ENCODE measurements at regions not wholly inside any gene's neighbourhood (a gene's known extent, or its start where the extent isn't known, plus 50 kb on each side); places are given as distances from the start of the nearest gene placed in this dataset.
"Not testable (repeated sequence)": the region's sequence is repeated elsewhere in the genome, so short reads cannot be mapped to it uniquely, and the experiment has no call there.

DNA sequence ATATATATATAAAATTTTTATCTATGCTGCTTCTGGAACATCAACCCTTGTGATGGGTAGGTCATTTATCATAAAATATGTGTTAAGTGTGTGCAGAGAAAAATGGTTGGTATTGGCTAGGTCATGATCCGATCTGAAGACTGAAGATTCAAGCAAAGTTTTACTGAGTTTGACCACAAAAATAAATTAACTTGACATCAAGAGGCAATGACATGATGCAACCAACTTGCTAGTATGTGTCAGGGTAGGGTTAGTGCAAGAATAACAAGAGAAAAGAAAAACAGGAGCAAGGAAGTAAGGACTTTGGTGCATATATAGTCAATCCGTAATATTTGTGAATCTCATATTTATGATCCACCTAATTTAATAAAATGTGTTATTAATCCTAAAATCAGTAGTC is 1202.0 kb upstream of the ADGRB3 start:
- TF ChIP-seq, protein P1, sequence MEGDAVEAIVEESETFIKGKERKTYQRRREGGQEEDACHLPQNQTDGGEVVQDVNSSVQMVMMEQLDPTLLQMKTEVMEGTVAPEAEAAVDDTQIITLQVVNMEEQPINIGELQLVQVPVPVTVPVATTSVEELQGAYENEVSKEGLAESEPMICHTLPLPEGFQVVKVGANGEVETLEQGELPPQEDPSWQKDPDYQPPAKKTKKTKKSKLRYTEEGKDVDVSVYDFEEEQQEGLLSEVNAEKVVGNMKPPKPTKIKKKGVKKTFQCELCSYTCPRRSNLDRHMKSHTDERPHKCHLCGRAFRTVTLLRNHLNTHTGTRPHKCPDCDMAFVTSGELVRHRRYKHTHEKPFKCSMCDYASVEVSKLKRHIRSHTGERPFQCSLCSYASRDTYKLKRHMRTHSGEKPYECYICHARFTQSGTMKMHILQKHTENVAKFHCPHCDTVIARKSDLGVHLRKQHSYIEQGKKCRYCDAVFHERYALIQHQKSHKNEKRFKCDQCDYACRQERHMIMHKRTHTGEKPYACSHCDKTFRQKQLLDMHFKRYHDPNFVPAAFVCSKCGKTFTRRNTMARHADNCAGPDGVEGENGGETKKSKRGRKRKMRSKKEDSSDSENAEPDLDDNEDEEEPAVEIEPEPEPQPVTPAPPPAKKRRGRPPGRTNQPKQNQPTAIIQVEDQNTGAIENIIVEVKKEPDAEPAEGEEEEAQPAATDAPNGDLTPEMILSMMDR (IDR thresholded peaks at IDR 0.05; ENCODE audit: insufficient read depth, low read depth, low read length, missing control alignments) = no peak
- no peak overlapping the region for H3K4me3 ChIP-seq (ENCODE audit: low read length)
- DNase-seq (ENCODE audit: low read depth) = no peak

DNA sequence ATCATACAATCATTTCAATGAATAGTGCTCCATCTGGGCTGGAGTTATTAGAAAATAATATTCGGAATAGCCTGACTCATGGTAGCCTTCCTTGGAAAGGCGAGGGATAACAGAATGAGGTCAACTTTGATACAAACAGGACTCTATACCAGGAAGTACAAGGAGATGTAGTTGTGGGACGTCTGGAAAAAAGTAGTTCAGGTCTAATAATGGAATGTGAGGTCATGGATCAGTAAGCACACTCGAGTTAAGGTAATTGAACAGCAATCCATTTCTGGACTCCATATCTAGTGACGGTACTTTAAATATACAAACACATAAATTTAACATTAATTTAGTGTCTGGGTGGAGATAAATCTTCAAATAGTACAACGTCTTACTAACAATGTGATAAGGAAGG is 1204.0 kb upstream of the ADGRB3 start:
- TF ChIP-seq, protein P1 (IDR thresholded peaks at IDR 0.05; ENCODE audit: insufficient read depth, low read depth, low read length, missing control alignments) = no peak
- DNase-seq (ENCODE audit: low read depth) = no peak
- H3K4me3 ChIP-seq (ENCODE audit: low read length) = no peak overlapping the region

DNA sequence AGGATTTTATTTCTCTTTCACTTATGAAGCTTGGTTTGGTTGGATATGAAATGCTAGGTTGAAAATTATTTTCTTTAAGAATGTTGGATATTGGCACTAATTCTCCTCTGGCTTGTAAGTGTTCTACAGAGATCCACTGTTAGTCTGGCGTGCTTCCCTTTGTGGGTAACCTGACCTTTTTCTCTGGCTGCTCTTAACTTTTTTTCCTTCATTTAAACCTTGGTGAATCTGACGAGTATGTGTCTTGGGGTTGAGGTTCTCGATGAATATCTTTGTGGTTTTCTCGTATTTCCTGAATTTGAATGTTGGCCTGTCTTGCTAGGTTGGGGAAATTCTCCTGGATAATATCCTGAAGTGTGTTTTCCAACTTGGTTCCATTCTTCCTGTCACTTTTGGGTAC is 1208.4 kb upstream of the ADGRB3 start:
- not testable (repeated sequence) for H3K4me3 ChIP-seq (ENCODE audit: low read length); DNase-seq (ENCODE audit: low read depth)

GRCh38 chr6:67412035-67412434 is 1223.0 kb upstream of the ADGRB3 start:
- H3K4me3 ChIP-seq (ENCODE audit: low read length) = no peak overlapping the region
- TF ChIP-seq, protein P1 (IDR thresholded peaks at IDR 0.05; ENCODE audit: insufficient read depth, low read depth, low read length, missing control alignments) = no peak
- DNase-seq (ENCODE audit: low read depth) = no peak

DNA sequence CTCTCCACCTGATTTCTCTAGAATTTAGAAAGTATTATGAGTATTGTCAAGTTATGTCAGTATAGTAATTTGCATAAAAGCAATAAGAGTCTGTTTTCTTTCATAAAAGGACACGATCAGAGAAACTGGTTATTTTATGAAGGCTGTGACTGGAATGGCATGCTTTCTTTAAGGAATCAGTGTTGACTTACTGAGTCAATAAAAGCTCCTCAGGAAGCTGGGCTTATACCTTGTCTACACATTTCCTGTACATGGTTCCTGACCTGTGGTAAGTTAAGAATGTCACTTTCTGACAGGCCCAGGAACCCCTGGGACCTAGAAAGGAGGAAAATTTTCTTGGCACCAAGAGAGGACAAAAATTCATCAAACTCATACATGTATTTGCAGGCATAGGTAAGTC is 1224.0 kb upstream of the ADGRB3 start:
- DNase-seq (ENCODE audit: low read depth) = peak; percentile 41
- TF ChIP-seq, protein P1 (IDR thresholded peaks at IDR 0.05; ENCODE audit: insufficient read depth, low read depth, low read length, missing control alignments) = no peak
- no peak overlapping the region for H3K4me3 ChIP-seq (ENCODE audit: low read length)

DNA sequence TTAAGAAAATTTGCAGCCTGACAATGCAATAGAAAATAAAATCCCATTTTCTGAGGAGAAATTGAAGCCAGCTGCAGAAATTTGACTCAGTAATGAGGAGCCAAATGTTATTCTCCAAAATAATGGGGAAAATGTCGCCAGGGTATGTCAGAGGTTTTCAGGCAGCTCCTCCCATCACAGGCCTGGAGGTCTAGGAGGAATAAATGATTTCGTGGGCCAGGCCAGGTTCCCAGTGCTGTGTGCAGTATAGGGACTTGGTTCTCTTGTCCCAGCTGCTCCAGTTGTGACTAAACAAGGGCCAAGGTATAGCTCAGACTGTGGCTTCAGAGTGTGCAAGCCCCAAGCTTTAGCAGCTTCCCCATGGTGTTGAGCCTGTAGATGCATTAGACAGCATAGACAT is 1240.8 kb upstream of the ADGRB3 start:
- no peak overlapping the region for H3K4me3 ChIP-seq (ENCODE audit: low read length)
- TF ChIP-seq, protein P1 (IDR thresholded peaks at IDR 0.05; ENCODE audit: insufficient read depth, low read depth, low read length, missing control alignments) = no peak
- no peak for DNase-seq (ENCODE audit: low read depth)

DNA sequence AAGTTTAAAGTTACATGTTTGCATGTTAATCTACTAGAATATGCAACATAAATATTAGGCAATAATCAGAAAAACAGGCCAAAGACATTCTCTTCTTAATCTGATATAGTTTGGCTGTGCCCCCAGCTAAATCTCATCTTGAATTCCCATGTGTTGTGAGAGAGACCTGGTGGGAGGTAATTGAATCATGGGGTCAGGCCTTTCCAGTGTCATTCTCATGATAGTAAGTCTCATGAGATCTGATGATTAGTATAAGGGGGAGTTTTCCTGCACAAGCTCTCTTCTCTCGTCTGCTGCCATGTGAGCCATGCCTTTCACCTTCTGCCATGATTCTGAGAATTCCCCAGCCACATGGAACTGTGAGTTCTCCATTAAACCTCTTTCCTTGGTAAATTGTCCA is 1241.7 kb upstream of the ADGRB3 start:
- no peak for DNase-seq (ENCODE audit: low read depth)
- TF ChIP-seq, protein P1 (IDR thresholded peaks at IDR 0.05; ENCODE audit: insufficient read depth, low read depth, low read length, missing control alignments) = no peak
- H3K4me3 ChIP-seq (ENCODE audit: low read length) = no peak overlapping the region

DNA sequence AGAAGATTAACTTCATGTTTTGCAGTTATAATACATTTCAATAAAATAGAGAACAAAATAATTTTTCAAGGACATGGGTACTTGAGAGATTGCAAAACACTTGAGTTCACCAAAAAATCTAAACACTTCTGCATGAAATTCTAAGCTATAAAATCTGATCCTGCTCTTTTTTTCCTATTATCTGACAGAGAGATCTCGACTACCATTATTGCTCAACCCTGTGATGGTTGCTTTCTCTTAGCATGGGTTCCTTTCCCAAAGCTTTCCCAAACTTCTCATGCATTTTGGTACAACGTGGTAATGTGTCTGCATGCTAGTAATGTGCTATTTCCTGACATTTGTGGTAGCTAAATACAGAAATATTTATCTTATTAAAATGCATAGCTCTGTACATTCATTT is 1243.1 kb upstream of the ADGRB3 start:
- TF ChIP-seq, protein P1 (IDR thresholded peaks at IDR 0.05; ENCODE audit: insufficient read depth, low read depth, low read length, missing control alignments) = no peak
- DNase-seq (ENCODE audit: low read depth) = no peak
- no peak overlapping the region for H3K4me3 ChIP-seq (ENCODE audit: low read length)
